SJSA1 (cell line): ENCODE measurements at regions not wholly inside any gene's neighbourhood (a gene's known extent, or its start where the extent isn't known, plus 50 kb on each side); places are given as distances from the start of the nearest gene placed in this dataset.

Experiments used
- DNase-seq, 2 experiments: peaks; one replicate each; pipeline ENCODE4 v3.0.0-alpha.2; 2015 to 2020; ENCODE audit warnings: low spot score in 2 of 2, low read depth in 1 of 2
- H3K27ac ChIP-seq: fragments of 250-450 bp; sonication (Bioruptor Pico); 2 replicates; pipeline ENCODE4 v1.5.1; 2020; ENCODE audit warnings: mild to moderate bottlenecking, moderate library complexity
- H3K27me3 ChIP-seq: fragments of 250-450 bp; sonication (Bioruptor Pico); replicated peaks from 2 replicates; pipeline ENCODE4 v1.5.1; 2020; ENCODE audit warnings: mild to moderate bottlenecking, moderate library complexity
- H3K36me3 ChIP-seq: fragments of 250-450 bp; sonication (Bioruptor Pico); 2 replicates; pipeline ENCODE4 v1.5.1; 2020; ENCODE audit warnings: mild to moderate bottlenecking
- H3K4me1 ChIP-seq: fragments of 250-450 bp; sonication (Bioruptor Pico); replicated peaks from 2 replicates; pipeline ENCODE4 v1.6.1; 2021; ENCODE audit warnings: mild to moderate bottlenecking
- H3K4me3 ChIP-seq: fragments of 250-450 bp; sonication (Bioruptor Pico); 2 replicates; pipeline ENCODE4 v1.5.1; 2020; ENCODE audit warnings: mild to moderate bottlenecking
- H3K9me3 ChIP-seq: fragments of 250-450 bp; sonication (Bioruptor Pico); replicated peaks from 2 replicates; pipeline ENCODE4 v1.5.1; 2020; ENCODE audit warnings: mild to moderate bottlenecking

DNA sequence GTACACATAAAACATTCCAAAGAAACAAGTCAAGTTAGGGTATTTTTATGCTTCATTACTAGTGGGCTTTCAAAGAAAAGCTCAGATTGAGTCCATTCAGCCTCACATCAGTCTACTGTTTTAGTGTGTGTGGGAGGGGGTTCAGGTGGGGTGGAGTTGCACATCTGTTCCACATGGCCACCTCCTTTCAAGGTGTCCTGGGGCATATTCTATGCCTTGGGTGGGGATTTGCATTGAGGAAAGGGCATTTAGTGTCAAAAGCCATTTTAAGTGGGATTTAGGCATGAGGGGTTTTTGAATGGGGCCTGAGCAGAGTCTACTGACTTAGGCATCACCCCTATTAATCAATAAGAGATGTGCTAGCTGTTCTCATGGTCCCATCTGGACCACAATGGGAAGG, 983.1 kb downstream of the TLE4 start:
- Histone ChIP-seq H3K4me1 (no peaks in the 10 kb centered on the region), H3K36me3 (no peaks in the 10 kb centered on the region), H3K9me3 (no peaks in the 10 kb centered on the region), H3K27ac (no peak overlapping the region), H3K4me3 (no peak overlapping the region), H3K27me3 (no peaks in the 10 kb centered on the region)
- DNase-seq = no peak

DNA sequence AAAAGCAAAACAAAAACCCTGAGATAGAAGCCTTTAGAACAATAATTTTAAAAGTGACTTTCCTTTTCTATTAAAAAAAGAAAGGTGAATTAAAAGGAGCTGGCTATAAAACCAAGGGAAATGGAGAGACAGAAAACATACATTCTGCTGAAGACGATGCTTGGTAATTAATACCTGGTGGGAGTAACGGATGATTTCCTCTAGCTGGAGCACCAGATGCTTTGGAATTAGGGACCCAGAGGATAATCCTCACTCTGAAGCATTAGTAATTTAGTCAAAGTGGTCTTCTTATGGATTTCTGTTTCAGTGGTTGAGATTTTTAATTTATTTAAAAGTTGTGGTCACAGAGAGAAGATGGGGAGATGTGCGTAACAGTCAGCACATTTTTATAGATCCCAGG, 982.5 kb downstream of the TLE4 start:
- H3K36me3 ChIP-seq = no peaks in the 10 kb centered on the region
- no peaks in the 10 kb centered on the region for H3K9me3 ChIP-seq
- H3K4me3 ChIP-seq = no peak overlapping the region
- DNase-seq = no peak
- no peaks in the 10 kb centered on the region for H3K27me3 ChIP-seq
- H3K4me1 ChIP-seq = no peaks in the 10 kb centered on the region
- H3K27ac ChIP-seq = no peak overlapping the region

DNA sequence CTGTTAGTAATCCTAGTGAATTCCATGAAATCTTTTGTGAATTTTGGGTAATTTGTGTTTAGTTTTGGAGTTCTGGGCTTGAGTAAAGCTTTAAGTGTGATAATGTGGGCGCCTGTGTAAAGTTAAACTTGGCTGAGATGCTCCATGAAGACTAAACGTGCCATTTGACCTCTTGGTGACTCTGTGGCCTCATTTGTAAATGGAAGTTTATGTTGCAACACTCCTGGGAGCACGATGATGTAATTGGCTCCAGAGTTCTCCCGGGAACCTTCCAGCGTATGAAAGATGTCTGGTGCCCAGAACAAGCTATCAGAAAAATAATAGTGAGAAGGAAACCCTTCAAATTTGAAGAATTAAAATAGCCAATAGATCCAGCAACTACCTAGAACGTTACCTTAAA, 981.2 kb downstream of the TLE4 start:
- H3K36me3 ChIP-seq = no peaks in the 10 kb centered on the region
- H3K4me1 ChIP-seq = no peaks in the 10 kb centered on the region
- no peak overlapping the region for H3K27ac ChIP-seq
- no peaks in the 10 kb centered on the region for H3K27me3 ChIP-seq
- H3K9me3 ChIP-seq = no peaks in the 10 kb centered on the region
- no peak for DNase-seq
- no peak overlapping the region for H3K4me3 ChIP-seq

GRCh38 chr9:80550181-80550580, 978.4 kb downstream of the TLE4 start:
- Histone ChIP-seq H3K36me3 (no peaks in the 10 kb centered on the region), H3K27ac (no peak overlapping the region), H3K4me1 (no peaks in the 10 kb centered on the region), H3K27me3 (no peaks in the 10 kb centered on the region), H3K4me3 (no peak overlapping the region), H3K9me3 (no peaks in the 10 kb centered on the region)
- no peak for DNase-seq

- Histone ChIP-seq H3K27me3 (no peaks in the 10 kb centered on the region), H3K4me3 (no peak overlapping the region), H3K4me1 (no peaks in the 10 kb centered on the region), H3K9me3 (no peaks in the 10 kb centered on the region), H3K36me3 (no peaks in the 10 kb centered on the region), H3K27ac (no peak overlapping the region)
- no peak for DNase-seq
Observed at GRCh38 chr9:80547613-80548012, 975.8 kb downstream of the TLE4 start.

GRCh38 chr9:80540387-80540786, 968.6 kb downstream of the TLE4 start:
- Histone ChIP-seq H3K9me3 (no peaks in the 10 kb centered on the region), H3K27ac (no peak overlapping the region), H3K27me3 (no peaks in the 10 kb centered on the region), H3K36me3 (no peaks in the 10 kb centered on the region), H3K4me1 (no peaks in the 10 kb centered on the region), H3K4me3 (no peak overlapping the region)
- DNase-seq = no peak

GRCh38 chr9:80538976-80539375, 967.2 kb downstream of the TLE4 start:
- Histone ChIP-seq H3K27ac (no peak overlapping the region), H3K9me3 (no peaks in the 10 kb centered on the region), H3K36me3 (no peaks in the 10 kb centered on the region), H3K4me1 (no peaks in the 10 kb centered on the region), H3K4me3 (no peak overlapping the region), H3K27me3 (no peaks in the 10 kb centered on the region)
- no peak for DNase-seq

DNA sequence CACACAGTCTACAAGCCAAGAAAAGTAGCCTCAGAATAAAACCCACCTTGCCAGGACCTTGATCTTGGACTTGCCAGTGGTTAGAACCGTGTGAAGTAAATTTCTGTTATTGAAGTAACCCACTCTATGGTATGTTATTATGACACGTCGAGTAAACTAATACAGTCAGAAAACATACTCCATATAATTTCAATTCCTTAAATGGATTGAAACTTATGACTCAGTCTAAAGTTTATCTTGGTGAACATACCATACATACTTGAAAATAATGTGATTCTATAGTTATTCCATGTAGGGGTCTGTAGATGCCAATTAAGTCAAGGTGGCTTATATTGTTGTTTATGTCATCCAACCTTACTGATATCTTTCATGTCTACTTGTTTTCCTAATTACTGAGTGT, 950.7 kb downstream of the TLE4 start:
- Histone ChIP-seq H3K9me3 (no peaks in the 10 kb centered on the region; the same call in 1 of the 2 replicates), H3K27me3 (no peaks in the 10 kb centered on the region), H3K27ac (no peak overlapping the region), H3K4me3 (no peak overlapping the region), H3K4me1 (no peaks in the 10 kb centered on the region), H3K36me3 (no peaks in the 10 kb centered on the region)
- DNase-seq = no peak

DNA sequence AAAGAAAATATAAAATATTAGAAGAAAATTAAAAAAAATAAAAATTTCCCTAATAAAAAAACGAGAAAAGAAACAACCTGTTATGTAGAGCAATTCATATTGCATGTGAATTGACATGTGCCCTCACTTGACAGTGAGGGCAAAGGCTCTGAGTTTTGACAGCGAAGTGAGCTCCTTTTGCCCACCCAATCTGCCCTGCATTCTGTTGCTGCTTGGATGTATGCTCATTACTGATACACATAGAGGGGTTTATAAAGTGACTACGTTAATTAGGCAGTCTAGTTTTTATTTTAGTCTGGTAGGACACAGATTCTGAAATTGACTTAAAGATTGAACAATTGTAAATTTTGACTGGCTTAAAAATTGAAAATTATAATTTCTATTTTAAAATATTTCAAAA, 949.4 kb downstream of the TLE4 start:
- Histone ChIP-seq H3K27me3 (no peaks in the 10 kb centered on the region), H3K9me3 (no peaks in the 10 kb centered on the region; the same call in 1 of the 2 replicates), H3K27ac (no peak overlapping the region), H3K4me1 (no peaks in the 10 kb centered on the region), H3K36me3 (no peaks in the 10 kb centered on the region), H3K4me3 (no peak overlapping the region)
- no peak for DNase-seq

- H3K4me1 ChIP-seq = no peaks in the 10 kb centered on the region
- H3K36me3 ChIP-seq = no peaks in the 10 kb centered on the region
- H3K4me3 ChIP-seq = no peak overlapping the region
- H3K27ac ChIP-seq = no peak overlapping the region
- H3K27me3 ChIP-seq = no peaks in the 10 kb centered on the region
- DNase-seq = no peak
- no peaks in the 10 kb centered on the region for H3K9me3 ChIP-seq
Observed at GRCh38 chr9:80520231-80520630, 948.5 kb downstream of the TLE4 start.

GRCh38 chr9:80518441-80518840, 946.7 kb downstream of the TLE4 start:
- no peaks in the 10 kb centered on the region for H3K4me1 ChIP-seq
- H3K4me3 ChIP-seq = no peak overlapping the region
- H3K9me3 ChIP-seq = no peaks in the 10 kb centered on the region
- no peaks in the 10 kb centered on the region for H3K36me3 ChIP-seq
- no peak for DNase-seq
- H3K27me3 ChIP-seq = no peaks in the 10 kb centered on the region
- no peak overlapping the region for H3K27ac ChIP-seq

DNA sequence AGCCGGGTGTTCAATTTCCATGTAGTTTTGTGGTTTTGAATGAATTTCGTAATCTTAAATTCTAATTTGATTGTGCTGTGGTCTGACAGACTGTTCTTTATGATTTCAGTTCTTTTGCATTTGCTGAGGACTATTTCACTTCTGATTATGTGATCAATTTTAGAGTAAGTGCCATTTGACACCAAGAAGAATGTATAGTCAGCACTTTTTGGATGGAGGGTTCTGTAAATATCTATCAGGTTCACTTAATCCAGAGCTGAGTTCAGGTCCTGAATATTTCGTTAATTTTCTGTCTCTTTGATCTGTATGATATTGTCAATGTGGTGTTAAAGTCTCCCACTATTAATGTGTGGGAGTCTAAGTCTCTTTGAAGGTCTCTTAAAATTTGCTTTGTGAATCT, 944.9 kb downstream of the TLE4 start:
- H3K27me3 ChIP-seq = no peaks in the 10 kb centered on the region

GRCh38 chr9:80509358-80509757, 937.6 kb downstream of the TLE4 start:
- no peaks in the 10 kb centered on the region for H3K36me3 ChIP-seq
- H3K4me3 ChIP-seq = no peak overlapping the region
- no peak overlapping the region for H3K27ac ChIP-seq
- H3K4me1 ChIP-seq = no peaks in the 10 kb centered on the region
- no peak for DNase-seq
- no peaks in the 10 kb centered on the region for H3K9me3 ChIP-seq
- no peaks in the 10 kb centered on the region for H3K27me3 ChIP-seq

More for the DNA sequence above, 944.9 kb downstream of the TLE4 start:
- DNase-seq = no peak
- Histone ChIP-seq H3K27ac (no peak overlapping the region), H3K9me3 (no peaks in the 10 kb centered on the region), H3K36me3 (no peaks in the 10 kb centered on the region), H3K4me3 (no peak overlapping the region), H3K4me1 (no peaks in the 10 kb centered on the region)

DNA sequence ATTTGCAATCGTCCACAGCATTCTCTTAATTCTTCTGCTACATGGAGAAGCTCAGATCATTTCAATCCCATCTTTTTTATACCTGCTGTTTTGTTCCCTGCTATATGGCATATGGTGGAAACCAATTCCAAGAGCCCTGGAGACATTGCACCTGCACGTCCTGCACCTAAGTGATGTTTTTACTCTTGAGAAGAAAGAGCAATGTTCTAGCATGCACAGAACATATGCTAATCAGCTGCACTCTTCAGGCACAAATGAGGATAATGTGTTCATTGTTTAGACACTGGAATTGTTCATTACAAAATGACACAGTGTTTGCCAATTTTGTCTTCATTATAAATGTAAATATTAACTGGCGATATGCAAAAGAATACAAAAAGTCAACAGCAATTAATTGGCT, 935.8 kb downstream of the TLE4 start:
- H3K27me3 ChIP-seq = no peaks in the 10 kb centered on the region
- H3K27ac ChIP-seq = no peak overlapping the region
- DNase-seq = no peak
- no peaks in the 10 kb centered on the region for H3K9me3 ChIP-seq
- H3K4me3 ChIP-seq = no peak overlapping the region
- no peaks in the 10 kb centered on the region for H3K4me1 ChIP-seq
- H3K36me3 ChIP-seq = no peaks in the 10 kb centered on the region

GRCh38 chr9:80504601-80505230, 933.0 kb downstream of the TLE4 start:
- Histone ChIP-seq H3K4me3 (no peak overlapping the region), H3K4me1 (no peaks in the 10 kb centered on the region), H3K27me3 (no peaks in the 10 kb centered on the region), H3K36me3 (no peaks in the 10 kb centered on the region), H3K9me3 (no peaks in the 10 kb centered on the region), H3K27ac (no peak overlapping the region)
- no peak for DNase-seq
